Osteocyte (in vitro differentiated cells): ENCODE measurements at regions not wholly inside any gene's neighbourhood (a gene's known extent, or its start where the extent isn't known, plus 50 kb on each side); places are given as distances from the start of the nearest gene placed in this dataset.

ENCODE experiments used
- DNase-seq: peaks from one replicate; pipeline ENCODE4 v3.0.0; 2021; ENCODE audit warnings: mixed read lengths; ENCODE audit not compliant: unreplicated experiment; ENCODE audit errors: extremely low spot score
- H3K27ac Mint-ChIP-seq: one replicate; pipeline ENCODE4 v1.8.0; 2021; ENCODE audit warnings: mild to moderate bottlenecking, mixed read lengths; ENCODE audit not compliant: unreplicated experiment
- H3K27me3 Mint-ChIP-seq: one replicate; pipeline ENCODE4 v1.8.0; 2021; ENCODE audit warnings: mixed read lengths; ENCODE audit not compliant: unreplicated experiment
- H3K36me3 Mint-ChIP-seq: one replicate; pipeline ENCODE4 v1.8.0; 2021; ENCODE audit warnings: mixed read lengths; ENCODE audit not compliant: unreplicated experiment
- H3K4me1 Mint-ChIP-seq: one replicate; pipeline ENCODE4 v1.8.0; 2021; ENCODE audit warnings: mixed read lengths; ENCODE audit not compliant: unreplicated experiment
- H3K4me3 Mint-ChIP-seq: one replicate; pipeline ENCODE4 v1.8.0; 2021; ENCODE audit warnings: mild to moderate bottlenecking, moderate library complexity, mixed read lengths; ENCODE audit not compliant: unreplicated experiment
- H3K9me3 Mint-ChIP-seq: one replicate; pipeline ENCODE4 v1.8.0; 2021; ENCODE audit warnings: mixed read lengths; ENCODE audit not compliant: unreplicated experiment
- CTCF ChIP-seq: fragments of 200-600 bp; sonication (generic); IDR thresholded peaks from 2 replicates; pipeline ENCODE4 v1.5.0; 2021; ENCODE audit warnings: antibody characterized with exemption, mild to moderate bottlenecking, moderate library complexity

DNA sequence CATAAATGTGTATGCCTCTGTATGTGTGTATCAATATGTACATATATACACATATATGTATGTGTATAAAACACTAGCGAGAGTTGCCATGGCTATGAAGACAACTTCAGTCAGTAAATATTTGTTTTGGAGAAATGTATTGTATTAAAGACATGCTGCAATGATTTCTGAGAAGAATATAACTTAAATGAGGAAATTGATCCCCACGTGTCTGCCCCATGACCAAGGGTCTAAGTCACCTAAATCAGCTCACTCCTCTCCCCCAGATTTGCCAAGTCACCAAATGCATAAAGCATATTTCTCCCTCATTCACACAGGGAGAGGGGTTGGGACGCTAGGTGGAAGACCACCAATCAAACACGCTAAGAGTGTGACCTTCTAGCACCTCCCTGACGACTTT lies 58.3 kb upstream of the LYST start:
- no peak for DNase-seq
- Mint-ChIP-seq H3K4me3 (no peak overlapping the region), H3K27ac (no peak overlapping the region), H3K4me1 (peaks cover 58% of the 10 kb centered on the region), H3K27me3 (no peaks in the 10 kb centered on the region), H3K9me3 (no peaks in the 10 kb centered on the region), H3K36me3 (no peaks in the 10 kb centered on the region)
- no peak for TF ChIP-seq CTCF

DNA sequence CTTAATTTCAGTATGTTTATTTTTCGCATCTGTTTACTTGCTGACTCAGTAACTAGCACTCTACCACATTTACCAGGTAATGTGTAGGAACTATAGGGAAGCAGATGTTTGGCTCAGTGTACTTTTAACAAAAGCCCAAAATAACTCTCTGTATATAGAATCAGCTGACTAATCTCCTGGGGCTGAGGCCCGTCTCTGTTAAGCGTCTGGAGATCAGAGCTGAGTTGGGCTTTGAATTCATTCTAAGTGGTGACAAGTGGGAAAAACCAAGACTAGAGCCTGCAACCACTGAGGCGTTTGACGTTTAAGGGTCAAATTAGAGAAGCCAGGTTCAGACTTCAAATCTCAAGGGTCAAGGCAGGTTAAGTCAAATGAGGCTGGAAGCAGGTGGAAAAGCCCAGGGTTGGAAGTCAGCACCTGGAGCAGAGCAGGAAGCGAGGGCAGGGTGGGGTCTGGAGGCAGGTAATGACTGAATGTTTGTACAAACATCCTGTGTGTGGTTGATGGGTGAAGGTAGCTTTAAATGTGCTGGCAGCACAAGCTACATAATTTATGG lies 56.8 kb upstream of the LYST start:
- Mint-ChIP-seq H3K4me1 (peaks cover 61% of the 10 kb centered on the region), H3K27me3 (no peaks in the 10 kb centered on the region), H3K4me3 (no peak overlapping the region), H3K27ac (peak overlapping the region; percentile 29), H3K9me3 (no peaks in the 10 kb centered on the region), H3K36me3 (no peaks in the 10 kb centered on the region)
- TF ChIP-seq CTCF: no peak
- DNase-seq: no peak

DNA sequence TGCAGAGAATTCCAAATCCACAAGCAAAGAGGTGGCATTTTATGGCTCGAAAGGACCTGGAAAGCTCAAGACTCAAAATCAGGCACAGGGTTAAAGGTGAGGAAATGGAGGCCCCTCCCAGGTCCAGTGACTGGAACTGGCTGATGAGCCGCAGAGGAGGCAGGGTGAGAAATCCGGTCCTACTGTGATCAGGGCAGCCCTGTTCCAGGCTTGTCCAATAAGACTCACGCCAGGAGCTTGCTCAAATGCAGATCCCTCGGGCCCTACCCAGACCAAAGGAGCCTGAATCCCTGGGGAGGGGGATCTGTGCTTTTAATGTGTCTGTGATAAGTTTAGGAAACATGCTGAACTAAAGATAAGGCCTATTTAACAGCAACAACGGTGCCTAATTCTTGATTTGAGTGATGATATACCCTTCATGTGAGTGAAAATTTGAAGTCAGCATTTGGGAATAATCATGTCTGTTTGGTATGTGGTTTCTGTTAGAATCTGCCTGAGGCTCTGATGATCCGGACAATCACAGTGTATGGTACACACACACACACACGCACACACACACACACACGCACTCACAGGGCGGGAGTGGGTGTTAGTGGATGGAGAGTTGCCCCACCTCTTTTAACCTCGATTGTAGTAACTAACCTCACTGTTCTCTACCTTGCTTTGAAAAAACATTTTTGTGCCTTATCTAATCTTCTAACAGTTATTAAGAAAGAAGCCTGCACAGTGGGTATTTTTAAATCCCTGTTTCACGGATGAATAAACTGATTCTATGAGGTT lies 54.1 kb upstream of the LYST start:
- no peak for TF ChIP-seq CTCF
- no peak for DNase-seq
- no peaks in the 10 kb centered on the region for H3K27me3 Mint-ChIP-seq
- H3K27ac Mint-ChIP-seq: peak overlapping the region; percentile 97
- H3K4me3 Mint-ChIP-seq: peak overlapping the region; percentile 12
- no peaks in the 10 kb centered on the region for H3K9me3 Mint-ChIP-seq
- H3K36me3 Mint-ChIP-seq: no peaks in the 10 kb centered on the region
- peaks cover 77% of the 10 kb centered on the region for H3K4me1 Mint-ChIP-seq

DNA sequence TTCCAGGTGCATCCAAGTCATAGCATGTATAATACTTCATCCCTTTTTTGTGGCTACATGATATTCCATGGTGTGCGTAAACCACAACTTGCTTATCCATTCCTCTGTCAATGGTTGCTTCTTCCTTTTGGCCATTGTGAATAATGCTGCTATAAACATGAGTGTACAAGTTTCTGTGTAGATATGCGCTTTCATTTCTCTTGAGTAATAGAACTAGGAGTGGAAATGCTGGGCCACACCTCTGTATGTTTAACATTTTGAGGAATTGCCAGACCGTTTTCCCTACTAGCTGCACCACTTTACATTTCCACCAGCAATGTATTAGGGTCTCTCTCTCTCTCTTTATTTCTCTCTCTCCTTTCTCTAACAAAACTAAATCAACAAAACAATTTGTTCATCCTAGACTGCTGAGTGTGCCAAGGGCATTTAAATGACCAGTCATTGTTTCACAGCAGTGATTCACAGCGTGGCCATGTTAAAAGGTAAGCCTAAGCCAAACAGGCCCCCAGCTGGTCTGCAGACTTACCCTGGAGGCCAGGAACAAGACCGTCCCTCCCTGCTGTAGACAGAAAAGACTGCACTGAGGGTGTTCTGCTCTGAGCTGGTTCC lies 53.2 kb upstream of the LYST start:
- DNase-seq: no peak
- no peaks in the 10 kb centered on the region for H3K36me3 Mint-ChIP-seq
- H3K4me3 Mint-ChIP-seq: peak overlapping the region; percentile 12
- H3K27me3 Mint-ChIP-seq: no peaks in the 10 kb centered on the region
- H3K27ac Mint-ChIP-seq: peak overlapping the region; percentile 97
- H3K9me3 Mint-ChIP-seq: no peaks in the 10 kb centered on the region
- TF ChIP-seq CTCF: no peak
- peaks cover 80% of the 10 kb centered on the region for H3K4me1 Mint-ChIP-seq

GRCh38 chr1:235919127-235919832 lies 52.6 kb upstream of the LYST start:
- no peak for TF ChIP-seq CTCF
- peak overlapping the region; percentile 27 for H3K4me3 Mint-ChIP-seq
- H3K27me3 Mint-ChIP-seq: no peaks in the 10 kb centered on the region
- H3K27ac Mint-ChIP-seq: peak overlapping the region; percentile 97
- H3K36me3 Mint-ChIP-seq: no peaks in the 10 kb centered on the region
- H3K9me3 Mint-ChIP-seq: no peaks in the 10 kb centered on the region
- peaks cover 81% of the 10 kb centered on the region for H3K4me1 Mint-ChIP-seq
- DNase-seq: no peak
